K562 (cell line): ENCODE measurements at regions not wholly inside any gene's neighbourhood (a gene's known extent, or its start where the extent isn't known, plus 50 kb on each side); places are given as distances from the start of the nearest gene placed in this dataset.

Experiments
- ATAC-seq: fragments of 200-7000 bp; cut with Tn5 transposase; 3 replicates; pipeline ENCODE4 v1.9.1; 2020; ENCODE audit warnings: moderate library complexity
- BruUV-seq: library from RNA; stranded (reverse); fragments of 400-500 nt; replicated peaks from 2 replicates; lab custom pipeline; 2021; lab: Mats Ljungman, UMichigan
- CTCF ChIA-PET: fragments of 300-600 bp; formaldehyde crosslinking; extraction: SDS; loops from one replicate; lab custom pipeline; 2021; ENCODE audit warnings: low intra/inter-chr PET ratio; lab: Yijun Ruan, JAX
- POLR2A ChIA-PET: fragments of 300-600, 350-650 bp; sonication (Branson Sonifier 250); formaldehyde crosslinking; extraction: SDS; loops from one replicate; lab custom pipeline; 2021; ENCODE audit warnings: antibody characterized with exemption, inconsistent platforms; lab: Yijun Ruan, JAX
- DNase-seq, 4 experiments: peaks; one replicate each; pipeline versions ENCODE4 v3.0.0 to v3.0.0-alpha.2; 2011 to 2018; ENCODE audit warnings: low spot score in 3 of 4, mixed read lengths in 3 of 4; ENCODE audit errors: extremely low read depth in 1 of 4
- FAIRE-seq: peaks from 2 replicates; lab custom pipeline; 2011; peaks lifted over from hg19 to GRCh38; lab: Jason Lieb, UNC
- H2AFZ ChIP-seq: 2 replicates; pipeline ENCODE4 v1.6.0; 2011; ENCODE audit warnings: low read depth, low read length, control low read depth, inconsistent platforms
- H3K27ac ChIP-seq: fragments of 200-600 bp; 3 replicates; pipeline ENCODE4 v1.8.0; 2011; ENCODE audit warnings: low read depth, mild to moderate bottlenecking, control low read depth, inconsistent platforms, low read length, moderate library complexity, mixed read lengths; ENCODE audit errors: extremely low read depth
- H3K27me3 ChIP-seq, 2 experiments: fragments of 300-600 bp in 1 of 2; 2 replicates in 1 of 2; 3 replicates in 1 of 2; pipeline versions ENCODE4 v1.6.0 to v1.8.0; 2011; ENCODE audit warnings: inconsistent platforms in 2 of 2, low read length in 2 of 2, mild to moderate bottlenecking in 1 of 2, mixed read lengths in 1 of 2, moderate library complexity in 1 of 2; ENCODE audit not compliant: control insufficient read depth in 2 of 2, insufficient read depth in 2 of 2
- H3K36me3 ChIP-seq: fragments of 300-600 bp; 3 replicates; pipeline ENCODE4 v1.8.0; 2011; ENCODE audit warnings: mild to moderate bottlenecking, low read length, inconsistent platforms; ENCODE audit not compliant: control insufficient read depth, insufficient read depth
- H3K4me1 ChIP-seq, 2 experiments: fragments of 200-600 bp in 1 of 2; replicated peaks in 1 of 2; 2 replicates in 1 of 2; 3 replicates in 1 of 2; pipeline versions ENCODE4 v1.5.1 to v1.8.0; 2011; ENCODE audit warnings: inconsistent platforms in 2 of 2, low read length in 2 of 2, mild to moderate bottlenecking in 1 of 2, mixed read lengths in 1 of 2, moderate library complexity in 1 of 2; ENCODE audit not compliant: control insufficient read depth in 2 of 2, insufficient read depth in 2 of 2
- H3K4me2 ChIP-seq: 2 replicates; pipeline ENCODE4 v1.6.1; 2011; ENCODE audit warnings: low read length, control low read depth, inconsistent platforms, mixed read lengths; ENCODE audit not compliant: insufficient read depth
- H3K4me3 ChIP-seq: fragments of 200-600 bp; sonication (generic), shearing (Covaris generic); 2 replicates; pipeline ENCODE4 v1.5.1; 2016; ENCODE audit warnings: control low read depth, inconsistent platforms
- H3K79me2 ChIP-seq: fragments of 200-600 bp; 3 replicates; pipeline ENCODE4 v1.8.0; 2011; ENCODE audit warnings: low read length, inconsistent platforms; ENCODE audit not compliant: control insufficient read depth, insufficient read depth
- H3K9ac ChIP-seq, 2 experiments: 2 replicates each; pipeline versions ENCODE4 v1.6.0 to v1.6.1; 2011; ENCODE audit warnings: low read depth in 2 of 2, low read length in 2 of 2, control low read depth in 1 of 2, inconsistent platforms in 1 of 2, mild to moderate bottlenecking in 1 of 2, mixed read lengths in 1 of 2; ENCODE audit not compliant: insufficient read depth in 1 of 2
- H3K9me1 ChIP-seq: one replicate; pipeline ENCODE4 v1.6.0; 2011; ENCODE audit warnings: inconsistent platforms, mild to moderate bottlenecking, low read length, moderate library complexity; ENCODE audit not compliant: control insufficient read depth, insufficient read depth
- H3K9me3 ChIP-seq: replicated peaks from 2 replicates; pipeline ENCODE4 v1.5.1; 2011; ENCODE audit warnings: low read depth, low read length, inconsistent platforms; ENCODE audit not compliant: control insufficient read depth, insufficient read depth
- H4K20me1 ChIP-seq: replicated peaks from 2 replicates; pipeline ENCODE4 v1.6.1; 2011; ENCODE audit warnings: low read length, inconsistent platforms, mixed read lengths; ENCODE audit not compliant: control insufficient read depth, insufficient read depth
- DDX20 ChIP-seq: fragments of 450-650 bp; IDR thresholded peaks from 2 replicates; pipeline ENCODE4 v1.6.1; 2016; ENCODE audit warnings: missing genetic modification characterization, low read depth, mild to moderate bottlenecking, missing compliant biosample characterization, moderate library complexity
- HMGN3 ChIP-seq: IDR thresholded peaks from 2 replicates; pipeline ENCODE4 v1.6.1; 2011; ENCODE audit warnings: borderline replicate concordance, low read depth, mild to moderate bottlenecking, mixed read lengths, low read length; ENCODE audit not compliant: insufficient read length; ENCODE audit errors: extremely low read depth
- MEF2D ChIP-seq: conservative IDR thresholded peaks from 2 replicates; pipeline ENCODE4 v1.6.1; 2016; ENCODE audit warnings: low read depth, missing genetic modification characterization, missing compliant biosample characterization
- NR1H2 ChIP-seq: sonication (generic); formaldehyde crosslinking; IDR thresholded peaks from 2 replicates; pipeline ENCODE4 v1.4.0; 2020; ENCODE audit warnings: mild to moderate bottlenecking, missing genetic modification reagents
- PML ChIP-seq: IDR thresholded peaks from 2 replicates; pipeline ENCODE4 v1.6.1; 2012; ENCODE audit warnings: low read length, inconsistent platforms
- RAD21 ChIP-seq, 2 experiments: fragments of 250-450 bp in 1 of 2; fragments of 450-650 bp in 1 of 2; sonication (Bioruptor Pico) in 1 of 2; formaldehyde crosslinking in 1 of 2; IDR thresholded peaks in 1 of 2; conservative IDR thresholded peaks in 1 of 2; 2 replicates each; pipeline versions ENCODE4 v1.4.0 to v1.8.0; 2020 to 2022; ENCODE audit warnings: mild to moderate bottlenecking in 2 of 2, moderate library complexity in 1 of 2
- RUNX1 ChIP-seq: sonication (generic); IDR thresholded peaks from 2 replicates; pipeline ENCODE4 v1.6.1; 2016; ENCODE audit warnings: antibody characterized with exemption, low read depth
- SRSF9 ChIP-seq: fragments of 200-400 bp; formaldehyde crosslinking; IDR thresholded peaks from 2 replicates; pipeline ENCODE4 v1.6.1; 2017; ENCODE audit warnings: low read depth, low read length, borderline replicate concordance
- TARDBP ChIP-seq: fragments of 450-650 bp; IDR thresholded peaks from 2 replicates; pipeline ENCODE4 v1.6.1; 2016
- ZBTB1 ChIP-seq: sonication (generic); formaldehyde crosslinking; IDR thresholded peaks from 2 replicates; pipeline ENCODE4 v1.8.1; 2023; ENCODE audit warnings: missing genetic modification reagents, low read depth, mild to moderate bottlenecking, borderline replicate concordance
- ZNF717 ChIP-seq: fragments of 250-450 bp; sonication (Bioruptor Pico); IDR thresholded peaks from 2 replicates; pipeline ENCODE4 v1.5.0; 2021
- ZNF764 ChIP-seq: fragments of 250-450 bp; sonication (Bioruptor Pico); IDR thresholded peaks from 2 replicates; pipeline ENCODE4 v1.4.0; 2020; ENCODE audit warnings: low read depth, mild to moderate bottlenecking, moderate library complexity
- WGBS: fragments of 100-300 bp; shearing (Covaris generic); methylation state at CpG from one replicate; pipeline ENCODE4 v1.1.6; 2016; ENCODE audit warnings: low coverage, mixed read lengths; ENCODE audit not compliant: insufficient coverage; ENCODE audit errors: missing lambda C conversion rate; 5-methylcytosine and 5-hydroxymethylcytosine counted together
- in situ Hi-C: fragments of 300-500 bp; cut with MboI; formaldehyde crosslinking; loops from 4 replicates; pipeline ENCODE4 v1.15.0; 2018; ENCODE audit warnings: inconsistent platforms, mixed read lengths
- intact Hi-C: fragments of 100-400 bp; cut with micrococcal nuclease; formaldehyde crosslinking; loops from 2 replicates; pipeline ENCODE4 v1.14.2; 2022
- TF ChIP-seq, protein P1 (sequence below): fragments of 450-650 bp; formaldehyde crosslinking; IDR thresholded peaks from 2 replicates; pipeline ENCODE4 v1.4.0; 2020; ENCODE audit warnings: mild to moderate bottlenecking
- TF ChIP-seq, protein P2 (sequence below), 3 experiments: fragments of 200-800 bp in 1 of 3; sonication (Bioruptor generic) in 1 of 3; sonication (generic) in 1 of 3; formaldehyde crosslinking in 1 of 3; IDR thresholded peaks; 2 replicates each; pipeline versions ENCODE4 v1.6.1 to v1.8.0; 2016 to 2022; ENCODE audit warnings: mild to moderate bottlenecking in 2 of 3, missing compliant biosample characterization in 2 of 3, missing genetic modification characterization in 2 of 3, missing genetic modification reagents in 1 of 3

DNA sequence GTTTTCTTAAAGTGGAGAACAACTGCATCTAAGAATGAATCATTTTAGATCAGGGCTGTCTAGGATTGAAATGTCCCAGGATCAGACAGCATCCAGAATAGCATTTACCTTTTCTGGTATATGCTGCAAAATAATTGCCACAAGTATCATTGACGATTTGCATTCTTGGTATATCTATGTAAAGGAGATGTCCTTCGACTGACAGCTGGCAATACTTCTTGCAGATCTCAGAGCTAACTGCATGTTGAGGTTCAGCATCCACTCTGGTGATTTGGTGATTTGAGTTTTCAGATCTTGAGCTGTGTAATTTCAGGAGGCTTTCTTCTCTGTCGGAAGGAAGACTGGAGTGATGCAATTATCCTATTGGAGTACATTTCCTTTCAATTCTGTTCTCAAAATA is 78.1 kb upstream of the CPHXL start:
- Histone ChIP-seq H3K79me2 (no peaks in the 10 kb centered on the region), H3K9me1 (no peaks in the 10 kb centered on the region), H4K20me1 (no peaks in the 10 kb centered on the region), H3K4me3 (no peak overlapping the region), H3K27ac (no peak overlapping the region), H2AFZ (no peak overlapping the region), H3K4me1 (no peaks in the 10 kb centered on the region), H3K9ac (no peak overlapping the region), H3K4me2 (no peak overlapping the region), H3K27me3 (peaks cover 0 to 8% of the 10 kb centered on the region in 2 experiments; a peak in 1 of 5 replicates), H3K9me3 (no peaks in the 10 kb centered on the region), H3K36me3 (no peaks in the 10 kb centered on the region)
- DNase-seq: no peak
- 0% methylated on average over 3 of the region's 3 CpGs for WGBS
- no TSS peak for BruUV-seq
- POLR2A ChIA-PET: no interaction called here
- TF ChIP-seq ZNF717 (no peak), PML (no peak), DDX20 (tag) (no peak), ZNF764 (CRISPR knock-in tag) (no peak), RUNX1 (no peak), NR1H2 (CRISPR knock-in tag) (no peak), ZBTB1 (CRISPR knock-in tag) (no peak), RAD21 (CRISPR knock-in tag; conservative IDR thresholded peaks at IDR 0.05 in 1 of 2, IDR thresholded peaks at IDR 0.05 in 1 of 2) (no peak), MEF2D (tag) (no peak), SRSF9 (no peak), HMGN3 (no peak), TARDBP (no peak)
- TF ChIP-seq, protein P1, sequence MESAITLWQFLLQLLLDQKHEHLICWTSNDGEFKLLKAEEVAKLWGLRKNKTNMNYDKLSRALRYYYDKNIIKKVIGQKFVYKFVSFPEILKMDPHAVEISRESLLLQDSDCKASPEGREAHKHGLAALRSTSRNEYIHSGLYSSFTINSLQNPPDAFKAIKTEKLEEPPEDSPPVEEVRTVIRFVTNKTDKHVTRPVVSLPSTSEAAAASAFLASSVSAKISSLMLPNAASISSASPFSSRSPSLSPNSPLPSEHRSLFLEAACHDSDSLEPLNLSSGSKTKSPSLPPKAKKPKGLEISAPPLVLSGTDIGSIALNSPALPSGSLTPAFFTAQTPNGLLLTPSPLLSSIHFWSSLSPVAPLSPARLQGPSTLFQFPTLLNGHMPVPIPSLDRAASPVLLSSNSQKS: no peak
- TF ChIP-seq, protein P2, sequence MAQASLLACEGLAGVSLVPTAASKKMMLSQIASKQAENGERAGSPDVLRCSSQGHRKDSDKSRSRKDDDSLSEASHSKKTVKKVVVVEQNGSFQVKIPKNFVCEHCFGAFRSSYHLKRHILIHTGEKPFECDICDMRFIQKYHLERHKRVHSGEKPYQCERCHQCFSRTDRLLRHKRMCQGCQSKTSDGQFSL (CRISPR knock-in tag; IDR thresholded peaks at IDR 0.05): no peak
- TF ChIP-seq, protein P2 (tag; IDR thresholded peaks at IDR 0.05): no peak
- intact Hi-C loops (loop anchor here (10.0 kb wide), 1 partner anchor 110 kb away; no protein-coding TSS in a partner anchor), in situ Hi-C loops (no loop called here)
- CTCF ChIA-PET: no interaction called here
- ATAC-seq: no peak
- FAIRE-seq: no peak
